Limb (tissue), 2 donors: ENCODE measurements at regions not wholly inside any gene's neighbourhood (a gene's known extent, or its start where the extent isn't known, plus 50 kb on each side); places are given as distances from the start of the nearest gene placed in this dataset.

Experiments
- DNase-seq, 2 donors: peaks; one replicate each; pipeline ENCODE4 v3.0.0-alpha.2; 2016; ENCODE audit errors: extremely low spot score in 2 of 2

- no peak for DNase-seq
Measured at GRCh38 chr2:120935339-120936313, 200.0 kb downstream of the GLI2 start.

DNA sequence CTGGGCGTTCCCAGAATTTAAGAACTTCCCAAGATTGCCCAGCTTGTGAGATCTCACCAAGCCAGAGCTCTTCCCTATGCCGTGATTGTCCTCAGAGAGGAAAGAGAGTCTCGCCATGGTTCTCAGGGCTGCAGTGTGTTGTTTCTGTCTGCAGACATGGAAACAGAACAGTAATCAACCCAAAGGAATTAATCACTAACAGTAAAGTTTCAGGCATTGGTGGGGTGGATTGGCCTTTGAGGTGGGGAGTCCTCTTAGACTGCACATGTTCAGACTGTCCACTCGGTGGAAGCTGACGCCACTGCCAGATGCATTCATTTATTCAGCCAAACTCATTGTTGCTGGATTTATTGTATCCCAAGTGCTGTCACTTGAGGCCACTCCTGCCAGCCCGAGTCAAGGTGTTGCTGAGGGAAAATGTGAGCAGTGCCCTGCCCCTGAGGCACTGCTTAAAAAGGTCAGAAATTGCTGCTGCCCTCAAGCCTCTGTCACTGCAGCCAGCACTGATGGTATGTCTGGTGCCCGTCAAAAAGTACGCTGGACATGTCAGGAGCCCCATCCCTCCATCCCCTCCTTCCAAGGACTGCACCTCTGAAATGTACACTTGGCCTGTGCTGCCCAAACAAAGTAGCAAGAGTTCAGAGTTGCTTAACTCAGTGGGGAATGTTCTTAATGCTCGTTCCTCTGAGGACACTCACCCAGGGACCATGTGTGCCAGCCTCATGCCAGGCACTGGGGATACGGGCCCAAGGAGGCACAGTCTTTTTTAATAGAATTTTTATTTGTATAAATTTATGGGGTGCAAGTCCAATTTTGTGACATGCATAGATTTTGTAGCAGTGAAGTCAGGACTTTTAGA lies 201.0 kb downstream of the GLI2 start:
- DNase-seq: no peak

DNA sequence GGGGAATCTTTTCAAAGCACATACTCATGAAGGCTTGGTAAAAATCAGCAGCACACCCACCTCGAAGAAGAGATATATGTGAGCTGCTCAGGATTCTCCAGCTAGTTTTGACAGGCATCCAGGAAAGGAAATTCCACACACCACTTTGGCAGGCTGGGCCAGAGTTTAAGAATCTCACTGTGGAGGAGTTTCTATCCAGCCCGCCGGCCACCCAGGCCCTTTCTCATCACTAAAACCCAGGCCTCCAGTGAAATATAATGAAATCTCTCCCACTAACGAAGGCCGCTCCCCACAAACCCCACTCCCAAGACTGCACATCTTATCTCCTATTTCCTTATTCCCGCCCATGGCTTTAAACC lies 202.0 kb downstream of the GLI2 start:
- DNase-seq: peak; percentile 56 to 57

GRCh38 chr2:120938045-120938771 lies 202.5 kb downstream of the GLI2 start:
- no peak for DNase-seq

DNA sequence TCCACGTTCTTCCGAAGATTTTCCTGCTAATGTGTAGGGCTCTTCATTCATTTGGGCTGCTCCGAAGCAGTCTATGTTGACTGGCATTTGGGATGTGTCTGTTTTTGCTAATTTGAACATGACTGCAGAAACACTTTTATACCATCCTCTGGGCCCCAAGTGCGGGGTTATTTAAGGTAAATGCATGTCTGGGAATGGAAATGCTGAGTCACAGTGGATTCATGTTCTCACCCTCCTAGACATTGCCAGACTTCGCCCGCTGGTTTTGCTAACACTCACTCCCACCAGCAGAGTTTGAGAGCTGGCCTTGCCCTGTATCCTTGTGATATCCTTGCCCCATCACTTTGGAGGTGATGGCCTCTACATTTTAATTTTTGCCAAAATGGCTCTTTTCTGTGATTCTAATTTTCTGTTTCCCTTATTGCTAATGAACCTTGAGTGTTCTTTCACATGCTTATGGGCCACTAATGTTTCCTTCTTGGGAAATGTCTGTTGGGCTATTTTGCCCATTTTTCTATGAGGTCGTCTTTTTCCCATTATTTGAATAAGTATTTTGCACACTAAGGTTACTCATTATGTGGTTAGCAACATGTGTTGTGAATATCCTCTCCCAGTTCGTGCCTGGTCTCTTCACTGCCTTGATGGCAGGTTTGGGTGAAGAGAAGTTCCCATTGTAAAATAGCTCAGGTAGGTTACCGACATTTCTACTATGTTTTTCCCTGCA lies 204.1 kb downstream of the GLI2 start:
- no peak for DNase-seq

DNA sequence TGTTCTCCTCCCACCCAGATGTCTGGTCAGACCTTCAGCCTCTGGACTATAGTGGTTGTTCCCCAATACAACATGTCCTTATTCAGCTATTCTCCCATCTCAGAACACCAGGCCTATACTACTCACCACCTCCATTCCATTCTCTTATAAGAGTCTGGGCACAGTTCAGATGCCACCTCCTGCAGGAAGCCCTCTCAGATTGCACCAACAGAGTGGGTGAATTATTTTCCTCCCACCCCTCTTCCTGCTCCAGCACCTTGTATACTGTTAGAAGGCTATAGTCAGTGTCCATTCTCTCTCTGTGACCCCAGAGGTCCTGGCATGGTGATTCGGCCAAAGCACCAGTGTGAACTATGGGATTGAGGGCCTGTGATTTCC lies 204.6 kb downstream of the GLI2 start:
- DNase-seq: no peak

GRCh38 chr2:120940726-120941256 lies 205.1 kb downstream of the GLI2 start:
- DNase-seq: no peak

GRCh38 chr2:120941571-120942120 lies 206.0 kb downstream of the GLI2 start:
- no peak for DNase-seq

GRCh38 chr2:120942658-120943057 lies 207.0 kb downstream of the GLI2 start:
- no peak for DNase-seq

- no peak for DNase-seq
Measured at GRCh38 chr2:120943403-120944034, 207.9 kb downstream of the GLI2 start.

DNA sequence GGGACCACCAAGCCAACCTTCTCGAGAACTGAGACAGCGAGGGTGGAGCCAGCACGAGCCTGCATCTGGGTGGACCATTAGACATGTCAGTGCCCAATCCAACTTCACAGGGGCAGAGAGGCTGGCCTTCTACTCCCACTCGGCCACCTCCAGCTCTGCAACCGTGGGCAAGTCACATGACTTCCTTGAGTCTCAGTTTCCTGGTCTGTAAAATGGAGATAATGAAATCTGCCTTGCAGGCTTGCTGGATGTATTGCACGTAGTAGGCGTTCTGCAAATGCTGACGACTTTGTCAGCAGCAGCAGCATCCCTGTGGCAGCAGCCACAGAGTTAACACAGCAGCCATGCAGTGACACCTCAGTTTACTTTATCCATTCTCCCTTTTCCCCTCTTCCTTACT lies 208.9 kb downstream of the GLI2 start:
- DNase-seq: no peak

- no peak for DNase-seq
Measured at GRCh38 chr2:120945091-120945490, 209.4 kb downstream of the GLI2 start.

DNA sequence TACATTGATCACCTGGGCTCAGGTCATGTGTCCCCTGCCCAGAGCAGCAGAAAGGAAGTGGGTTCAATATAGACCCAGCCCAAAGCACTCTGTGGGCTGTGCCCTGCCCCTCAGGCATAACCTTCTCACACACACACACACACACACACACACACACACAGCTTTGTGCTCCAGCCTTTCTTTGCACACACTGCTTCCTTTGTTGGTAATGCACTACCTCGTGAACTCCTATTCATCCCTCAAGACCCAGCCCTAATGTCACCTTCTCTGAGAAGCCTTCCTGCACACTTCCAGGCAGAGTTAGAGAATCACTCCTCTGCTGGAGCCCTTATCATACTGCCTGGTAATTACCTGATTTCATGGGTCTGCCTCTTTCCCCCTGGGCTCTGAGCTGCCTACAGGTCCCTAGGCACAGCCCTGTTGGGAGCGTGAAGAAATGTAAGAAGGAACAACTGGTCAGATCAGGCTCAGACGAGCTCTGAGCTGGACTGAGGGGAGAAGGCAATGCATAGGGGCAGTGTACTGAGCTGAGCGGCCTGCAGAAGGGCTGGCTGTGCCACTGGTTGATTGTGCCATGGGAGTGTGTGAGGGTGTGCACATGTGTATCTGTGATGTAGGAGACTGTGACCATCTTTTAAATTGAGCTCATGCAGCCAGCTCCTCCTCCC lies 210.3 kb downstream of the GLI2 start:
- no peak for DNase-seq

- DNase-seq: no peak
Measured at GRCh38 chr2:120947327-120947726, 211.7 kb downstream of the GLI2 start.

DNA sequence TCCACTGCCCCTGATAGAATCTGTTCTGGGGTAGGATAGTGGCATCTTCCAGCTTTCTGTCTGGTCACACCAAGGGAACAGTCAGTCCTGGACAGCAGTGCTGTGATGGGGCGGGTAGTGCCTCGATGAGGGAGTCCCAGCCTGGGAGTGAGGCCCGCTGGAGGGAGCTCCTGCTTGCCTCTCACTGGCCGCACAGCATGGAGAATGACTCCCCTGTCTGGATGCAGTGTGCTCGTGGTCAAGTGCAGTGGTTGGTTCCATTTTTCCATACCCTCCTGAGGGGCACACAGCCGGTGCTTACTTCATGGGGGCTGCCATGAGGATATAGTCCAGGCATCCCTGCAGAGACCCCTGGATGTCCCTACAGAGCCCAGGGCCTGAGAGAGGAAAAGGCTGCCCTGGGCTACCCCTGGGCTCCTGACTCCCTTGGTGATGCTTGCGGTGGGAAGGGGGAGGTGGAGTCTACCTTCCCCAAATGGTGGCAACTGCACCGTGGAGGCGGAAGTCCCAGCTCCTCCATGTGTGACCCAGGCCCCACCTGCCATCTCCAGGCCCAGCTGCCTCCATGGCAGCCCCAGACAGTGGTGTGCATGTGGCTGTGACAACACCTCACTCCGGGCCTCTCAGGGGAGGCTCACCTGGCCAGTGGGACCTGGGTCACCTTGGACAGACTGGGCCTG lies 212.5 kb downstream of the GLI2 start:
- no peak for DNase-seq

- no peak for DNase-seq
Measured at GRCh38 chr2:120948662-120949011, 213.0 kb downstream of the GLI2 start.

GRCh38 chr2:120949027-120949956 lies 213.6 kb downstream of the GLI2 start:
- no peak for DNase-seq
